Parathyroid adenoma (tissue), 2 donors: ENCODE measurements at regions not wholly inside any gene's neighbourhood (a gene's known extent, or its start where the extent isn't known, plus 50 kb on each side); places are given as distances from the start of the nearest gene placed in this dataset.

Source experiments
- H2AFZ ChIP-seq: fragments of 300-600 bp; sonication (generic); one replicate; pipeline ENCODE4 v1.7.0; 2017; ENCODE audit warnings: antibody characterized with exemption, mild to moderate bottlenecking
- H3K27ac ChIP-seq: fragments of 300-600 bp; sonication (generic); one replicate; pipeline ENCODE4 v1.7.0; 2017
- H3K27me3 ChIP-seq: fragments of 300-600 bp; sonication (generic); one replicate; pipeline ENCODE4 v1.7.0; 2017; ENCODE audit warnings: low read length; ENCODE audit not compliant: control insufficient read depth, insufficient read depth
- H3K36me3 ChIP-seq: fragments of 300-600 bp; sonication (generic); one replicate; pipeline ENCODE4 v1.7.0; 2017; ENCODE audit warnings: low read length; ENCODE audit not compliant: control insufficient read depth, insufficient read depth
- H3K4me1 ChIP-seq: fragments of 300-600 bp; sonication (generic); one replicate; pipeline ENCODE4 v1.7.0; 2017; ENCODE audit warnings: control low read depth
- H3K4me2 ChIP-seq: fragments of 300-600 bp; sonication (generic); one replicate; pipeline ENCODE4 v1.7.0; 2017; ENCODE audit warnings: low read length
- H3K4me3 ChIP-seq: fragments of 300-600 bp; sonication (generic); one replicate; pipeline ENCODE4 v1.7.0; 2017; ENCODE audit warnings: low read depth, low read length
- H3K79me2 ChIP-seq: fragments of 300-600 bp; sonication (generic); one replicate; pipeline ENCODE4 v1.7.0; 2017; ENCODE audit warnings: control low read depth
- H3K9ac ChIP-seq: fragments of 300-600 bp; sonication (generic); one replicate; pipeline ENCODE4 v1.7.0; 2017; ENCODE audit warnings: mild to moderate bottlenecking
- H3K9me3 ChIP-seq: fragments of 300-600 bp; sonication (generic); one replicate; pipeline ENCODE4 v1.7.0; 2017; ENCODE audit warnings: low read length; ENCODE audit not compliant: control insufficient read depth
- CTCF ChIP-seq: fragments of 300-600 bp; sonication (generic); IDR thresholded peaks from one replicate; pipeline ENCODE4 v1.7.0; 2017; ENCODE audit warnings: antibody characterized with exemption, mild to moderate bottlenecking
- donor health status: primary hyperparathyroidism.

- H3K9me3 ChIP-seq, result no peaks in the 10 kb centered on the region
- H3K4me2 ChIP-seq, result no peak overlapping the region
- TF ChIP-seq CTCF, result no peak
- H3K27ac ChIP-seq, result no peak overlapping the region
- peak overlapping the region; percentile 5 for H2AFZ ChIP-seq
- no peaks in the 10 kb centered on the region for H3K79me2 ChIP-seq
- H3K4me1 ChIP-seq, result peaks cover 9% of the 10 kb centered on the region
- no peaks in the 10 kb centered on the region for H3K27me3 ChIP-seq
- H3K9ac ChIP-seq, result no peak overlapping the region
- no peaks in the 10 kb centered on the region for H3K36me3 ChIP-seq
- H3K4me3 ChIP-seq, result no peak overlapping the region
Observed at GRCh38 chr3:63069806-63070475, 194.7 kb upstream of the CADPS start.

DNA sequence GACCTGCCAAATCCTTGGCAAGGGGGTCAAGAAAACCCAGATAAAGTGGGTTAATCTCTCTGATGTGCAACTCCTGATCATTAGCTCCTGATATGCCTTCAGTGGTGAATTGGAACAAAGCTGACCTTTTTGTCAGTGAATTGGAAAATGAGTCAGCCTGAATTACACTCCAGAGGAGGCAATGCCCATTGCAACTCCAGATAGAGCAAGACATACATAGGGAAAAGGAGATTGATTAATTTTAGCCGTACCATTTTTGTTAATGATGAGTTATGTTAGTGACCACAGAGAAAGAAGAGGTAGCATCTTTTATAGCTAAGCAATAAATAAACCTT is 195.2 kb upstream of the CADPS start:
- Histone ChIP-seq H3K4me1 (peaks cover 4% of the 10 kb centered on the region), H3K79me2 (no peaks in the 10 kb centered on the region), H3K9me3 (no peaks in the 10 kb centered on the region), H3K36me3 (no peaks in the 10 kb centered on the region), H3K27me3 (no peaks in the 10 kb centered on the region), H2AFZ (no peak overlapping the region), H3K4me2 (no peak overlapping the region), H3K9ac (no peak overlapping the region), H3K27ac (no peak overlapping the region), H3K4me3 (no peak overlapping the region)
- no peak for TF ChIP-seq CTCF

GRCh38 chr3:63076357-63076756 is 201.1 kb upstream of the CADPS start:
- H2AFZ ChIP-seq, result no peak overlapping the region
- H3K27me3 ChIP-seq, result no peaks in the 10 kb centered on the region
- H3K4me1 ChIP-seq, result no peaks in the 10 kb centered on the region
- H3K9me3 ChIP-seq, result no peaks in the 10 kb centered on the region
- no peaks in the 10 kb centered on the region for H3K36me3 ChIP-seq
- H3K4me3 ChIP-seq, result no peak overlapping the region
- no peak overlapping the region for H3K9ac ChIP-seq
- H3K79me2 ChIP-seq, result no peaks in the 10 kb centered on the region
- no peak overlapping the region for H3K27ac ChIP-seq
- no peak for TF ChIP-seq CTCF
- H3K4me2 ChIP-seq, result no peak overlapping the region

- Histone ChIP-seq H2AFZ (peak overlapping the region; percentile 25), H3K4me2 (no peak overlapping the region)
- no peak for TF ChIP-seq CTCF
Observed at GRCh38 chr3:63086190-63086589, 191.9 kb upstream of the SYNPR start.

More at GRCh38 chr3:63086190-63086589, 191.9 kb upstream of the SYNPR start:
- Histone ChIP-seq H3K79me2 (no peaks in the 10 kb centered on the region), H3K9ac (no peak overlapping the region), H3K36me3 (no peaks in the 10 kb centered on the region), H3K4me1 (no peaks in the 10 kb centered on the region), H3K4me3 (no peak overlapping the region), H3K27me3 (no peaks in the 10 kb centered on the region), H3K27ac (no peak overlapping the region), H3K9me3 (no peaks in the 10 kb centered on the region)
